ENCODE measurements at regions not wholly inside any gene's neighbourhood (a gene's known extent, or its start where the extent isn't known, plus 50 kb on each side); places are given as distances from the start of the nearest gene placed in this dataset.

DNA sequence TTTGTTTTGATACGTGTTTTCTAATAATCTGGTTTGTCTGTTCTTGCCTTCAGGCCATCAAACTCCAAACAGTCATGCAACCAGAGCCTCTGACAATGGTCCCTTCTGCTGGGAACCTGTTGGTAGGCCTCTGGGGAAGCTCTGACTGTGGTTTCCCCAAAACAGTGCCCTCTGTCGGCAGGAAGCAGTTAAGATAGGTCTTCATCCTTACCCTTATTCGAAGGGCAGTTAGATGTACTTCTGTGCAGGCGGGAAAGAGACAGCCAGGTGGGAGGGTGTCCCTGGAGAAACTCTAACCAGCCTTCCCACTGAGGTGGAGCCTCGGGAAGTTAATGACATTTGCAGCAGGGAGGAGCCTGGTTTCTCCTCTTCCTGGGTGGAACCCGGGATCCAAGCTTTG, 81.6 kb upstream of the CHMP2B start:
- Histone ChIP-seq H2BK15ac (ENCODE audit: low read depth, low read length) (no peak overlapping the region), H3K9me1 (ENCODE audit: insufficient read depth, low read length) (no peaks in the 10 kb centered on the region)

More for the DNA sequence above, 81.6 kb upstream of the CHMP2B start:
- TF ChIP-seq RAD21 (IDR thresholded peaks at IDR 0.05; ENCODE audit: low read length): peak; percentile 52
- TF ChIP-seq, protein P1, sequence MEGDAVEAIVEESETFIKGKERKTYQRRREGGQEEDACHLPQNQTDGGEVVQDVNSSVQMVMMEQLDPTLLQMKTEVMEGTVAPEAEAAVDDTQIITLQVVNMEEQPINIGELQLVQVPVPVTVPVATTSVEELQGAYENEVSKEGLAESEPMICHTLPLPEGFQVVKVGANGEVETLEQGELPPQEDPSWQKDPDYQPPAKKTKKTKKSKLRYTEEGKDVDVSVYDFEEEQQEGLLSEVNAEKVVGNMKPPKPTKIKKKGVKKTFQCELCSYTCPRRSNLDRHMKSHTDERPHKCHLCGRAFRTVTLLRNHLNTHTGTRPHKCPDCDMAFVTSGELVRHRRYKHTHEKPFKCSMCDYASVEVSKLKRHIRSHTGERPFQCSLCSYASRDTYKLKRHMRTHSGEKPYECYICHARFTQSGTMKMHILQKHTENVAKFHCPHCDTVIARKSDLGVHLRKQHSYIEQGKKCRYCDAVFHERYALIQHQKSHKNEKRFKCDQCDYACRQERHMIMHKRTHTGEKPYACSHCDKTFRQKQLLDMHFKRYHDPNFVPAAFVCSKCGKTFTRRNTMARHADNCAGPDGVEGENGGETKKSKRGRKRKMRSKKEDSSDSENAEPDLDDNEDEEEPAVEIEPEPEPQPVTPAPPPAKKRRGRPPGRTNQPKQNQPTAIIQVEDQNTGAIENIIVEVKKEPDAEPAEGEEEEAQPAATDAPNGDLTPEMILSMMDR (conservative IDR thresholded peaks at IDR 0.05; ENCODE audit: low read depth, low read length): peak; percentile 46
- no peak for TF ChIP-seq RCOR1 (IDR thresholded peaks at IDR 0.05; ENCODE audit: insufficient replicate concordance, low read length)
- peak; percentile 44 for TF ChIP-seq SMC3 (IDR thresholded peaks at IDR 0.05; ENCODE audit: low read depth, low read length)
- TF ChIP-seq POLR2A (IDR thresholded peaks at IDR 0.05; ENCODE audit: low read depth, low read length): no peak
- H4K91ac ChIP-seq (ENCODE audit: insufficient read depth, low read depth, low read length): no peak overlapping the region
- intact Hi-C loops (cut with micrococcal nuclease): loop anchor here (1.0 to 5.0 kb wide), 2 partner anchors 371 to 1697 kb away; no protein-coding TSS in a partner anchor
- no peak overlapping the region for H2AK5ac ChIP-seq (ENCODE audit: low read depth, low read length)
- no peaks in the 10 kb centered on the region for H3K36me3 ChIP-seq (ENCODE audit: control insufficient read depth, insufficient read depth, low read length)
- H3K4me3 ChIP-seq (ENCODE audit: insufficient read depth, low read depth, low read length): no peak overlapping the region
- H2AK9ac ChIP-seq (replicated peaks; ENCODE audit: low read depth, low read length, poor library complexity): peak overlapping the region; percentile 42
- H2BK5ac ChIP-seq (ENCODE audit: low read depth, low read length, poor library complexity, severe bottlenecking): no peak overlapping the region
- no peak overlapping the region for H2BK120ac ChIP-seq (ENCODE audit: low read depth, low read length)
- in situ Hi-C loops (cut with MboI; ENCODE audit: low sequenced_read_pairs): no loop called here
- no TSS peak for BruUV-seq (replicated peaks)
- H3K9ac ChIP-seq (ENCODE audit: low read depth, low read length): no peak overlapping the region
- dilution Hi-C loops (cut with HindIII; ENCODE audit: low sequenced_read_pairs, unreplicated experiment): no loop called here
- H3K4ac ChIP-seq (ENCODE audit: low read depth, low read length): no peak overlapping the region
- no peak overlapping the region for H3K18ac ChIP-seq (ENCODE audit: low read depth, low read length)
- no peaks in the 10 kb centered on the region; the same call in 1 of the 2 replicates for H3K27me3 ChIP-seq (ENCODE audit: control insufficient read depth, insufficient read depth, low read length)
- peak overlapping the region; percentile 32 for H2AFZ ChIP-seq (replicated peaks; ENCODE audit: low read length, poor library complexity)
- no peak overlapping the region for H3K27ac ChIP-seq (ENCODE audit: insufficient read depth, low read length)
- peaks cover 7% of the 10 kb centered on the region for H3K9me3 ChIP-seq (ENCODE audit: control insufficient read depth, insufficient read depth, low read length)
- CTCF ChIA-PET: interaction anchor here (0.7 kb wide), 1 partner anchor 36 kb away, joined by 3 read pairs; no protein-coding TSS in a partner anchor
- 50% methylated on average over 1 of the region's 6 CpGs; no CpG with 5 or more reads in 1 of the 2 experiments for WGBS, 2 experiments (ENCODE audit: extremely low coverage in 2 of 2, insufficient read length in 1 of 2)
- peak; percentile 45 for DNase-seq
- no peaks in the 10 kb centered on the region for H3K79me1 ChIP-seq (ENCODE audit: low read depth in 1 of 2, low read length in 2 of 2)
- no peak overlapping the region for H4K8ac ChIP-seq (ENCODE audit: low read depth in 2 of 2, low read length in 2 of 2)
- no peak overlapping the region for H2BK20ac ChIP-seq (ENCODE audit: low read depth, low read length)
- no peak overlapping the region for H3K4me2 ChIP-seq (ENCODE audit: low read depth, low read length)
- no peak overlapping the region for H4K5ac ChIP-seq (ENCODE audit: low read depth, low read length)
- H3K14ac ChIP-seq (replicated peaks; ENCODE audit: low read depth, low read length): no peak overlapping the region
- ATAC-seq (ENCODE audit: low read depth): peak; percentile 65; the same call in 1 of the 2 replicates
- POLR2A ChIA-PET (ENCODE audit: unreplicated experiment): no interaction called here
- H3K4me1 ChIP-seq (ENCODE audit: control insufficient read depth, insufficient read depth, low read length): no peaks in the 10 kb centered on the region
- no peak overlapping the region for H3K23ac ChIP-seq (ENCODE audit: low read depth, low read length)
- no peak overlapping the region for H3K56ac ChIP-seq (ENCODE audit: extremely low read depth, insufficient read depth, low read length)
- H4K20me1 ChIP-seq (ENCODE audit: insufficient read depth, low read length): no peaks in the 10 kb centered on the region
